ENCODE measurements at regions not wholly inside any gene's neighbourhood (a gene's known extent, or its start where the extent isn't known, plus 50 kb on each side); places are given as distances from the start of the nearest gene placed in this dataset.

GRCh38 chr6:23410439-23410838 lies 715.6 kb upstream of the NRSN1 start:
- peaks cover 3% of the 10 kb centered on the region for H3K36me3 Mint-ChIP-seq
- H3K4me3 Mint-ChIP-seq = no peak overlapping the region
- no peak overlapping the region for H3K27ac Mint-ChIP-seq
- peaks cover 13% of the 10 kb centered on the region for H3K4me1 Mint-ChIP-seq (ENCODE audit: unreplicated experiment)
- peaks cover 5% of the 10 kb centered on the region for H3K9me3 Mint-ChIP-seq
- H3K27me3 Mint-ChIP-seq = peaks cover 2% of the 10 kb centered on the region
- TF ChIP-seq CTCF (conservative IDR thresholded peaks at IDR 0.05) = no peak
- DNase-seq (ENCODE audit: extremely low spot score, unreplicated experiment) = no peak

- no peak for TF ChIP-seq CTCF (conservative IDR thresholded peaks at IDR 0.05)
- Mint-ChIP-seq H3K36me3 (peaks cover 3% of the 10 kb centered on the region), H3K27me3 (peaks cover 2% of the 10 kb centered on the region), H3K4me1 (ENCODE audit: unreplicated experiment) (peaks cover 8% of the 10 kb centered on the region), H3K4me3 (no peak overlapping the region), H3K27ac (no peak overlapping the region), H3K9me3 (peaks cover 8% of the 10 kb centered on the region)
- DNase-seq (ENCODE audit: extremely low spot score, unreplicated experiment) = no peak
Measured at GRCh38 chr6:23412770-23413169, 713.2 kb upstream of the NRSN1 start.

- no peak for TF ChIP-seq CTCF (conservative IDR thresholded peaks at IDR 0.05)
- DNase-seq (ENCODE audit: extremely low spot score, unreplicated experiment) = no peak
- Mint-ChIP-seq H3K4me3 (no peak overlapping the region), H3K36me3 (peaks cover 3% of the 10 kb centered on the region), H3K9me3 (peaks cover 8% of the 10 kb centered on the region), H3K27ac (no peak overlapping the region), H3K4me1 (ENCODE audit: unreplicated experiment) (peaks cover 8% of the 10 kb centered on the region), H3K27me3 (peaks cover 2% of the 10 kb centered on the region)
Measured at GRCh38 chr6:23413327-23414050, 712.5 kb upstream of the NRSN1 start.

- no peak for DNase-seq (ENCODE audit: extremely low spot score, unreplicated experiment)
- TF ChIP-seq CTCF (conservative IDR thresholded peaks at IDR 0.05) = peak; percentile 51
- H3K27ac Mint-ChIP-seq = no peak overlapping the region
- H3K27me3 Mint-ChIP-seq = no peaks in the 10 kb centered on the region
- H3K36me3 Mint-ChIP-seq = peaks cover 3% of the 10 kb centered on the region
- H3K4me3 Mint-ChIP-seq = no peak overlapping the region
- H3K4me1 Mint-ChIP-seq (ENCODE audit: unreplicated experiment) = peaks cover 8% of the 10 kb centered on the region
- H3K9me3 Mint-ChIP-seq = peaks cover 8% of the 10 kb centered on the region
Measured at GRCh38 chr6:23414051-23414445, 712.0 kb upstream of the NRSN1 start.

- Mint-ChIP-seq H3K9me3 (peaks cover 8% of the 10 kb centered on the region), H3K36me3 (peaks cover 3% of the 10 kb centered on the region), H3K27me3 (no peaks in the 10 kb centered on the region), H3K27ac (no peak overlapping the region), H3K4me3 (no peak overlapping the region), H3K4me1 (ENCODE audit: unreplicated experiment) (peaks cover 8% of the 10 kb centered on the region)
- TF ChIP-seq CTCF (conservative IDR thresholded peaks at IDR 0.05) = no peak
- DNase-seq (ENCODE audit: extremely low spot score, unreplicated experiment) = no peak
Measured at GRCh38 chr6:23414922-23415321, 711.1 kb upstream of the NRSN1 start.

Measured in type B pancreatic cell (in vitro differentiated cells).